ENCODE measurements at regions not wholly inside any gene's neighbourhood (a gene's known extent, or its start where the extent isn't known, plus 50 kb on each side); places are given as distances from the start of the nearest gene placed in this dataset.
"Not testable (repeated sequence)": the region's sequence is repeated elsewhere in the genome, so short reads cannot be mapped to it uniquely, and the experiment has no call there.

- DNase-seq (ENCODE audit: low spot score), result no peak
Measured at GRCh38 chr11:98365941-98366340, 654.8 kb upstream of the CNTN5 start.

GRCh38 chr11:98390391-98390790 is 630.4 kb upstream of the CNTN5 start:
- no peak for DNase-seq (ENCODE audit: low spot score)

DNA sequence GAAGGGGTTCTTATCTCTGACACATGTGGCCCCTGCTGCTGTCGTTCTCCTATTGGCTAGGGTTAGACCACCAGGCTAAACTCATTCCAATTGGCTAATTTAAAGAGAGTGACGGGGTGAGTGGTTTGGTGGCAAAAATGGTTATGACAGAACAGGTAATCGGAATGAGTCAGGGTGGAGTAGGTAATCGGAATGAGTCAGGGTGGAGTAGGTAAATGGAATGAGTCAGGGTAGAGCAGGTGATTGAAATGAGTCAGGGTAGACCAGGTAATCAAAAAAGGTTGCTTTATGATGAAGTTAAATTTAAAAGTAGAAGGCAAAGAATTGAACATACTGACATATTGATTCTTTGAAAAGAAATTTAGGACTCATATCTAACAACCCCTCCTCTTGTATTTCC is 626.2 kb upstream of the CNTN5 start:
- DNase-seq (ENCODE audit: low spot score), result not testable (repeated sequence)

DNA sequence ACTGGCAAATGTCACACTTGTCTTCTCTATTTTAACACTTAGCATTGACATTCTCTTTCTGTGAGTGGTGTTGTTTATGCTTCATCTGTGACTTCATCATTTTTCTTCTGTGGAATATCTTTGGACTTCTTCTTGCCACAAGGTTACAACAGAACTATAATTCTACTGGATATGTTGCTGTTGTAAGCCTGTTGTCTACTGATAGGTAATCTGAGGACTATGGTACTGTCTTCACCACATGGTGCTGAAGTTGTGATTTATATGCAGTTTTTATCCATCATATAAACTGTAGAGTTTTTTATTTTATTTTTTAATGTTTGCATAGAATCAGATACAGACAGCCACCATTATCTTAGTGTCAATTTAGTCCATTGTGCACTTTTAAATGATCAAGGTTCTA is 622.2 kb upstream of the CNTN5 start:
- DNase-seq (ENCODE audit: low spot score), result no peak

- DNase-seq (ENCODE audit: low spot score), result no peak
Measured at GRCh38 chr11:98409069-98409468, 611.7 kb upstream of the CNTN5 start.

DNA sequence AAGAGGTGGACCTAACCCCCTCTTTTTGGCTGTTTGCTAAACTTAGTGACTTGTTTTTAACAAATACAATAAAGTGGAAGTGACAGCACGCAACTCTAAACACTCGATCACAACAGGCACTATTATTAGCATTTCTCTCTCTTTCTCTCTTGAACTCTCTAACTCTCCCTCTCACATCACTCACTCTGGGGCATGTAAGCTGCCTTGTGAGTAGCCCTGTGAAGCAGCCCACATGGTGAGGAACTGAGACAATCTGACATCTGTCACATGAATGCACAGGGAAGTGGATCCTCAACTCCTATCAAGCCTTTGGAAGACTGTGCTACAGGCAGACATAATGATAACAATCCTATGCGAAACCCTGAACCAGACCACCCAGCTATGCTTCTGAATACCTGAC is 609.0 kb upstream of the CNTN5 start:
- no peak for DNase-seq (ENCODE audit: low spot score)

GRCh38 chr11:98417256-98417755 is 603.4 kb upstream of the CNTN5 start:
- DNase-seq (ENCODE audit: low spot score), result no peak

DNA sequence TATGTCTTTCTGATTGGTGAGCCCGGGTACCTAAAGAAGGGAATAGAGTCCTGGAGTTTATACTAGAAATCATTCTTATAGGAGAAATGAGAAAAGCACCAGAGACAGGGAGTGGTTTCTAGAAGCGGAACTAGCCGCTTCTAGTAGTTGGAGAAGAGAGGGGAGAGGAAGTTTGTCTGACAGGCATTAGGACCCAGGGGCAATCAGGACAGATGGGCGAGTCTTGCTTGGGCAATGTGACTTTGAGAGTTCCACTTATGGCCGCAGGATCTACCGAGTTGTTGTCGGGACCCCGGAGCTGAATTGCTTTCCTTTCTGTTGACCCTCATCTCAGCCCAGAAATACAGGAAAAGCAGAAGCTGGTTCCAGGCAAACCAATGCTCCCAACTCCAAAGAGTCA is 596.8 kb upstream of the CNTN5 start:
- no peak for DNase-seq (ENCODE audit: low spot score)

DNA sequence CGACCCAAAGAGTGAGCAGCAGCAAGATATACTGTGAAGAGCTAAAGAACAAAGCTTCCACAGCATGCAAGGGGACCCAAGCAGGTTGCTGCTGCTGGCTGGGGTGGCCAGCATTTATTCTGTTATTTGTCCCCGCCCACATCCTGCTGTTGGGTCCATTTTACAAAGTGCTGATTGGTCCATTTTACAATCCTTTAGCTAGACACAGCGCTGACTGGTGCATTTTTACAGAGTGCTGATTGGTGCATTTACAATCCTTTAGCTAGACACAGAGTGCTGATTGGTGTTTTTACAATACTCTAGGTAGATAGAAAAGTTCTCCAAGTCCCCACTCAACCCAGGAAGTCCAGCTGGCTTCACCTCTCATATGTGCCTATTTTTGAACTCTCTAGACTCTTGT is 596.0 kb upstream of the CNTN5 start:
- DNase-seq (ENCODE audit: low spot score), result not testable (repeated sequence)

DNA sequence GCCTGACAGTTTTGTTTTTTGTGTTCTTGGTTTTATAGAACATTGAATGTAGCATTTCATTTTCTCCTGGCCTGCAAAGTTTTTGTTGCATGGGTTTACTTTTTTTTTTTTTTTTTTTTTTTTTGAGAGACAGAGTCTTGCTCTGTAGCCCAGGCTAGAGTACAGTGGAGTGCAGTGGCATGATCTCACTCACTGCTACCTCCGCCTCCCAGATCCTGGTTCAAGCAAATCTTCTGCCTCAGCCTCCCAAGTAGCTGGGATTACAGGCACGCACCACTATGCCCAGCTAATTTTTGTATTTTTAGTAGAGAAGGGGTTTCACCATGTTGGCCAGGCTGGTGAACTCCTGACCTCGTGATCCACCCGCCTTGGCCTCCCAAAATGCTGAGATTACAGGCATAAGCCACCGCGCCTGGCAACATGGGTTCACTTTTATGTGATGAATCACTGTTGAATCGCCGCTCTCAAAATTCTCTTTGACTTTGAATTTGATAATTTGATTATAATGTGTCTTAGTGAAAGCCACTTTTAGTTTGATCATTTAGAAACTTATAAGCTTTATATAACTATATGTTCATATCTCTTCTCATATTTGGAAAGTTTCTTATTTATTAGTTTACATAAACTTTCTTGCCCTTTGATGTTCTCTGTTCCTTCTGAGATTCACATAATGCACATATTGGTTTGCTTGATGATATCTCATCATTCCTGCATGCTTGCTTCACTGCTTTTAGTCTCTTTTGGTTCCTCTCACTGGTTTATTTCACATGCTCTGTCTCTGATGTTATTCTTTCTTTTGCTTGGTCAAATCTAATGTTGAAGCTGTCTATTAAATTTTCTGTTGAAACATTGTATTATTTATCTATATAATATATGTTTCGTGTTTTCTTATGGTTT is 589.0 kb upstream of the CNTN5 start:
- DNase-seq (ENCODE audit: low spot score), result no peak

- DNase-seq (ENCODE audit: low spot score), result no peak
Measured at GRCh38 chr11:98434296-98434695, 586.5 kb upstream of the CNTN5 start.

- no peak for DNase-seq (ENCODE audit: low spot score)
Measured at GRCh38 chr11:98453378-98453777, 567.4 kb upstream of the CNTN5 start.

GRCh38 chr11:98455500-98456307 is 565.0 kb upstream of the CNTN5 start:
- no peak for DNase-seq (ENCODE audit: low spot score)

- no peak for DNase-seq (ENCODE audit: low spot score)
Measured at GRCh38 chr11:98456308-98456680, 564.5 kb upstream of the CNTN5 start.

GRCh38 chr11:98495016-98495415 is 525.7 kb upstream of the CNTN5 start:
- no peak for DNase-seq (ENCODE audit: low spot score)

DNA sequence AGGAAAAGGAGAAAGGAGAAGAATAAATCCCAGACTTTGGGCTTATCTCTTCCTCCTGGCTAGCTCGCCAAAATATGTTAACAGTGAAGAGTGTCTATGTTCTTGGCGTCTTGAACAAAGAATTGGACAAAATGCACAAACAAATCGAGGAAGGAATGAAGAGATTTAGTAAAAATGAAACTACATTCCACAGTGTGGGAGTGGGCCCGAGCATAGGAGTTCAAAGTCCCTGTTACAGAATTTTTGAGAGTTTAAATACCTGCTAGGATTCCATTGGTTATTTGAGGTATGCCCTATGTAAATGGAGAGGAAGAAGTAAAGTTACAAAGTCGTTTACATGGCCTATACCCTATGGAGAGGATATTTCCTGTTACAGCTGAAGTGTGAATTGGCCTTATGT is 525.1 kb upstream of the CNTN5 start:
- DNase-seq (ENCODE audit: low spot score), result no peak

DNA sequence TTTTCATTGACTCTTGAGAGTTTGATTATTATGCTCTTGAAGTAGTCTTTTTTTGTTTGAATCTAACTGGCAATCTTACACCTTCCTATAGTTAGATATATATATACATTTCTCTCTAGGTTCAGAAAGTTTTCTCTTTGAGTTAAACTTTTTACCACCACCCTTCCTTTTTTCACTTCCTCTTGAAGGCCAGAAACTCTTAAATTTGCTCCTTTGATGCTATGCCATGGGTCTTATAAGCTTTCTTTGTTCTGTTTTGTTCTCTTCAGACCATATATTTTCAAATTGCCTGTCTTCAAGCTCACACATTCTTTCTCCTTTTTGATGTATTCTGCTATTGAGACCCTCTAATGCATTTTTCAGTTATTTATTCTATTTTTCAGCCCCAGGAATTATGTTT is 513.5 kb upstream of the CNTN5 start:
- no peak for DNase-seq (ENCODE audit: low spot score)

DNA sequence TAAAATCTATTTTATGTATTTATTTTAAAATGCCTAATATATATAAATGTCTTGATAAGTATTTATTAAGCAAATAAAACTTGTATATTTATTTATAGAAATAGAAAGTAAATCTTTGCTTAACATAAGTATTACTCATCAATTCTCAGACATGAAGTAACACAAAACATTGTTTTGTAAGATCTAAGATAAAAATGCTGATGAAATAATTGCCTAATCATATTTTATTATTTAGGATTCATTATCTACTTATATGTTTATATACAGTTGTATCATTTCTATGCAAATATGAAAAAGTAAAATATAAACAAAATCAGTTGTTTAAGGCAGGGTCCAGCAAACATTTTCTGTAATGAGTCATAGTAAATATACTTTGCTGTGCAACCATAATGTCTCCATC is 507.8 kb upstream of the CNTN5 start:
- DNase-seq (ENCODE audit: low spot score), result no peak

DNA sequence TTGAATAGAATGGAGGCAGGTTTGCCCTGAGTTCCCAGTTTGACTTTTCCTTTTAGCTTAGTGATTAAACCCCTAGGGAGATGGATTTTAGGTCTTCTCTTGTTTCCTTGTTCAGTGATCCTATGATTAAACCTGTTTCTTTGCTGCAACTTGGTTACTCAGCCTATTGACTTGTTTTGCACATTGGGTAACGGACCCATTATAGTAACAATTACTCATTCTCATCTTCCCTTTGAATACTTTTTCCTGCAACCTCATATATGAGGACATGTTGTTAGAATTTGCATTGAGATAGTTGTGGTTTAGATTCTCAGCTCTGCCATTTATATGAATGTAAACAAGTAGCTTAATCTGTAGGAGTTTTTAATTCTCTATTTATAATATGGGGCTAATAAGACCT is 489.2 kb upstream of the CNTN5 start:
- DNase-seq (ENCODE audit: low spot score), result no peak

DNA sequence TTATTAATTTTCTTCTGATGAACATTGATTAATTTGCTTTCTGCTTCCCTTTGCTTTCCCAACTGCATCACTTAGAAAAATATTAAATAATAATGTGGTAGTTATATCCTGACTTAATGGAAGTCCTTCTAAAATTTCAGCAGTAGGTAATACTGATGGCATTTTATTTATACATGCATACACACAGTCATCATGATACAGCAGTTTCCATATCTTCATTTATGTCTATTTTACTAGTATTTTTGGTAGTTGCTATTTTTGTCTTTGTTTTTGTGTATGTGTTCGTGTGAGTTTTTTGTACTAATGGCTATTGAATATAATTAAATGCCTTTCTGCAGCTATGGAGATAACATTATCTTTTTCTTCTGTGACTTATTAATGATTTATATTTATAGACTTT is 484.7 kb upstream of the CNTN5 start:
- no peak for DNase-seq (ENCODE audit: low spot score)

DNA sequence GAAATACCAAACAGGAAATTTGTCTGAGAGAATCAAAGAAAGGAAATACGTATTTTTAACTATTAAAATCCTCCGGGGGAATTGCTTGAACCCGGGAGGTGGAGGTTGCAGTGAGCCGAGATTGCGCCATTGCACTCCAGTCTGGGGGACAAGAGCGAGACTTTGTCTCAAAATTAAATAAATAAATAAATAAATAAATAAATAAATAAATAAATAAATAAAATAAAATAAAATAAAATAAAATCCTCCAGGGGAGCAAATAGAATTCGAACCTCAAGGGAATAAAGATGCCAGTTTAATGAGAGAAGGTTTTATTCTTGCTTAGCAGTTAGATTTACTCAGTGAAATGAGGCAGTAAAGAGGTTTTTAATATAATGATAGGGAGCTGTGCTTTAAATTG is 482.4 kb upstream of the CNTN5 start:
- not testable (repeated sequence) for DNase-seq (ENCODE audit: low spot score)

- no peak for DNase-seq (ENCODE audit: low spot score)
Measured at GRCh38 chr11:98545544-98546175, 475.1 kb upstream of the CNTN5 start.

DNA sequence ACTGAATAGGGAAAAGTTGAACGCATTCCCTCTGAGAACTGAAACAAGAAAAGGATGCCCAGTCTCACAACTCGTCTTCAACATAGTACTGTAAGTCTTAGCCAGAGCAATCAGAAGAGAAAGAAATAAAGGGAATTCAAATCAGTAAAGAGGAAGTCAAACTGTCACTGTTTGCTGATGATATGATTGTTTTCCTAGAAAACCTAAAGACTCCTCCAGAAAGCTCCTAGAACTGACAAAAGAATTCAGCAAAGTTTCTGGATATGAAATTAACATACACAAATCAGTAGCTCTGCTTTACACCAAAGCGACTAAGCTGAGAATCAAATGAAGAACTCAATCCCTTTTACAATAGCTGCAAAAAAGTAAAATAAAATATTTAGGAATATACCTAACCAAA is 471.2 kb upstream of the CNTN5 start:
- DNase-seq (ENCODE audit: low spot score), result no peak
